Spinal cord (tissue), 9 donors: ENCODE measurements at regions not wholly inside any gene's neighbourhood (a gene's known extent, or its start where the extent isn't known, plus 50 kb on each side); places are given as distances from the start of the nearest gene placed in this dataset.

Source experiments
- DNase-seq, 6 donors: peaks; one replicate each; pipeline versions ENCODE4 v3.0.0 to v3.0.0-alpha.2; 2013 to 2015; ENCODE audit warnings: low spot score in 6 of 6, low read depth in 4 of 6
- H3K27ac ChIP-seq: one replicate; pipeline ENCODE4 v1.5.1; 2013; ENCODE audit warnings: low read depth, low read length, control low read depth
- H3K27me3 ChIP-seq: one replicate; pipeline ENCODE4 v1.6.1; 2013; ENCODE audit warnings: low read length; ENCODE audit not compliant: control insufficient read depth, insufficient read depth
- H3K36me3 ChIP-seq: one replicate; pipeline ENCODE4 v1.6.1; 2013; ENCODE audit warnings: low read length; ENCODE audit not compliant: control insufficient read depth, insufficient read depth
- H3K4me1 ChIP-seq: one replicate; pipeline ENCODE4 v1.6.1; 2013; ENCODE audit warnings: low read length; ENCODE audit not compliant: control insufficient read depth, insufficient read depth
- H3K4me3 ChIP-seq: one replicate; pipeline ENCODE4 v1.5.1; 2013; ENCODE audit warnings: low read depth, low read length, control low read depth
- H3K9me3 ChIP-seq: one replicate; pipeline ENCODE4 v1.6.1; 2013; ENCODE audit warnings: low read length; ENCODE audit not compliant: control insufficient read depth, insufficient read depth
- WGBS: methylation state at CpG from one replicate; pipeline ENCODE4 v1.1.5; 2013; ENCODE audit warnings: missing lambda C conversion rate; ENCODE audit not compliant: insufficient coverage; 5-methylcytosine and 5-hydroxymethylcytosine counted together
- donor health status: healthy.

DNA sequence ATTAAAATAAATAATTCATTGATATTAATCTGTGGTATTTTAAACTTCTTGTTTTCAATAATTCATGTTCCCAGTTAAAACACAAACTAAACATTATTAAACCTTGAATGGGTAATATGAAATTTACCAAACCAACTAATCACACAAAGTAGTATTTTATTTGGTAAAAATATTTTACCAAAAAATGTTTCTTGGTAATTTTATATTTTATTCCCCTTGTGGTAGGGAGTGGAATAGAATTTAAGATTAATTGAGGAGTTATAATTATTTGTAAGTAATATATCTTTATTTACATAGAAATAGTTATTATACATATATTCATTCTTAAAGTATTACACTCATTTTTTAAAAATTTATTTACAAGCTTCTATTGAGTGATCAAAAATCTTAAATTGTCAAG is 1350.9 kb downstream of the OTOL1 start:
- no peak overlapping the region for H3K27ac ChIP-seq
- H3K27me3 ChIP-seq, result no peaks in the 10 kb centered on the region
- H3K36me3 ChIP-seq, result no peaks in the 10 kb centered on the region
- no peaks in the 10 kb centered on the region for H3K4me1 ChIP-seq
- H3K9me3 ChIP-seq, result no peaks in the 10 kb centered on the region
- no peak for DNase-seq
- no peak overlapping the region for H3K4me3 ChIP-seq

- H3K9me3 ChIP-seq, result peaks cover 1% of the 10 kb centered on the region
- no peaks in the 10 kb centered on the region for H3K36me3 ChIP-seq
- no CpG with 5 or more reads among the region's 1 CpG for WGBS
- no peak overlapping the region for H3K27ac ChIP-seq
- no peak overlapping the region for H3K4me3 ChIP-seq
- no peaks in the 10 kb centered on the region for H3K27me3 ChIP-seq
- DNase-seq, result no peak
- no peaks in the 10 kb centered on the region for H3K4me1 ChIP-seq
These were observed 1367.0 kb downstream of the OTOL1 start for GRCh38 chr3:162863579-162863978.

DNA sequence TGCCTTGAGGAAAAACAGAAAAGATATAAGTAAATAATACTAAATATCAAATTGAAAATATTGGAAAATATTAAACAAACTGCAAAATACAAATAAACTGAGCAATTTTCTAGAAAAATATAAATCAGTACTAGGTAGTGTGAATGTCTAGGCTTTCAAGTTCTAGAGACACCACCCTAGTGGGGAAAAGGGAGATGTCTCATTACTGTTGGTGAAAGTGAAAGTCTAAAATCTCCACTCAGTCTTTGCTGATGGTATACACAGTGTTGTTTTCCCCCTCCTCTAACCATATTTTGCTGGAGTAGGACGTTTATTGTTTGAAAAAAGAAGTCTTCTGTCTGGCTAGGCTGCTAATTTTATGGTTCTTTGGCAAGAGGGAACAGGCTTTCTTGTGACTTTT is 1368.9 kb downstream of the OTOL1 start:
- Histone ChIP-seq H3K4me3 (no peak overlapping the region), H3K36me3 (no peaks in the 10 kb centered on the region), H3K9me3 (no peaks in the 10 kb centered on the region), H3K27ac (no peak overlapping the region), H3K4me1 (no peaks in the 10 kb centered on the region), H3K27me3 (no peaks in the 10 kb centered on the region)
- DNase-seq, result no peak
- WGBS, result no CpG with 5 or more reads among the region's 1 CpG

- Histone ChIP-seq H3K4me1 (no peaks in the 10 kb centered on the region), H3K36me3 (no peaks in the 10 kb centered on the region), H3K27ac (no peak overlapping the region), H3K9me3 (no peaks in the 10 kb centered on the region), H3K4me3 (no peak overlapping the region), H3K27me3 (no peaks in the 10 kb centered on the region)
- WGBS, result no CpG with 5 or more reads among the region's 1 CpG
- no peak for DNase-seq
These were observed 1382.5 kb downstream of the OTOL1 start for GRCh38 chr3:162879021-162879562.

GRCh38 chr3:162884373-162884772 is 1387.8 kb downstream of the OTOL1 start:
- Histone ChIP-seq H3K27ac (no peak overlapping the region), H3K9me3 (no peaks in the 10 kb centered on the region), H3K36me3 (no peaks in the 10 kb centered on the region), H3K4me1 (no peaks in the 10 kb centered on the region), H3K27me3 (no peaks in the 10 kb centered on the region), H3K4me3 (no peak overlapping the region)
- no CpG with 5 or more reads among the region's 2 CpGs for WGBS
- DNase-seq, result peak in 1 of 6 donors; percentile 47

- WGBS, result no CpG with 5 or more reads among the region's 6 CpGs
These were observed 1396.5 kb downstream of the OTOL1 start for GRCh38 chr3:162892921-162893793.

GRCh38 chr3:162897291-162897690 is 1400.7 kb downstream of the OTOL1 start:
- Histone ChIP-seq H3K4me3 (no peak overlapping the region), H3K36me3 (no peaks in the 10 kb centered on the region), H3K4me1 (no peaks in the 10 kb centered on the region), H3K27ac (no peak overlapping the region), H3K27me3 (no peaks in the 10 kb centered on the region), H3K9me3 (peaks cover 4% of the 10 kb centered on the region)
- no peak for DNase-seq

More at GRCh38 chr3:162892921-162893793, 1396.5 kb downstream of the OTOL1 start:
- Histone ChIP-seq H3K4me3 (no peak overlapping the region), H3K9me3 (peaks cover 4% of the 10 kb centered on the region), H3K27me3 (no peaks in the 10 kb centered on the region), H3K4me1 (no peaks in the 10 kb centered on the region), H3K36me3 (no peaks in the 10 kb centered on the region), H3K27ac (no peak overlapping the region)
- no peak for DNase-seq

DNA sequence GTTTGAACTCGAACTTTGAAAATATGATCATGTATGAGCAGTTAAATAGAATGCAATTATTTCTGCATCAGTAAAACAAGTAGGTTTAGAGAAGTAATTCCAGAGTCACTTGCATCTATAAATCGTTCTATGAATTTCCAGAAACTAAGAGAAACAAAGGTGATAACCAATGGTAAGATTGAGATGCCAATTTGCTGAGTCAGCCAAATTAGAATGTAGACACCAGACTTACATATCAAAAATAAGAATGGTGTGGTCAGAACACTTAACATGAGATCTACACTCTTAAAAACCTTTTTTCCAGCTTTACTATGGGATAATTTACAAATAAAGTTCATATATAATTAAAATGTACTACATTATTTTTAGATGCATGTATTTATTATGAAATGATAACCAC is 1435.9 kb downstream of the OTOL1 start:
- Histone ChIP-seq H3K27ac (no peak overlapping the region), H3K9me3 (no peaks in the 10 kb centered on the region), H3K4me1 (no peaks in the 10 kb centered on the region), H3K4me3 (no peak overlapping the region), H3K36me3 (no peaks in the 10 kb centered on the region), H3K27me3 (no peaks in the 10 kb centered on the region)
- DNase-seq, result no peak
- WGBS, result no CpG with 5 or more reads among the region's 2 CpGs

- Histone ChIP-seq H3K27me3 (no peaks in the 10 kb centered on the region), H3K9me3 (no peaks in the 10 kb centered on the region), H3K4me1 (no peaks in the 10 kb centered on the region), H3K4me3 (no peak overlapping the region), H3K27ac (no peak overlapping the region), H3K36me3 (no peaks in the 10 kb centered on the region)
- no CpG with 5 or more reads among the region's 2 CpGs for WGBS
- peak in 1 of 6 donors; percentile 16 for DNase-seq
These were observed 1437.0 kb downstream of the OTOL1 start for GRCh38 chr3:162933656-162934055.

- Histone ChIP-seq H3K9me3 (no peaks in the 10 kb centered on the region), H3K27me3 (no peaks in the 10 kb centered on the region), H3K4me3 (no peak overlapping the region), H3K36me3 (no peaks in the 10 kb centered on the region), H3K4me1 (no peaks in the 10 kb centered on the region), H3K27ac (no peak overlapping the region)
- DNase-seq, result no peak
These were observed 1440.1 kb downstream of the OTOL1 start for GRCh38 chr3:162936706-162937105.
